ENCODE measurements at regions not wholly inside any gene's neighbourhood (a gene's known extent, or its start where the extent isn't known, plus 50 kb on each side); places are given as distances from the start of the nearest gene placed in this dataset.

DNA sequence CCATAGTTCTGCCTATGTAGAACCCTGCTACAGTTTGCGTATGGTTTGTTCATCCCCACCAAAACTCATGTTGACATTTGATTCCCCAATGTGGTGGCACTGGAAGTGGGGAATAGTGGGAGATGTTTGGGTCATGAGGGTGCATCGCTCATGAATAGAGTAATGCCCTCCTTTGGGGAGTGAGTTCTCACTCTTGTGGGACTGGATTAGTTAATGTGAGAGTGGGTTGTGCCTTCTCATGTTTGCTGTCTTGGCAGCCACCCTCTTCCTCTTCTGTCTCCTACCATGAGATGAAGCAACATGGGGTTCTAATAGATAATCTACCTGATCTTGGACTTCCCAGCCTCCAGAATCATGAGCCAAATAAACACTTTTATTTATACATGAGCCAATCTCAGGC lies 237.2 kb upstream of the APCDD1 start:
- DNase-seq (ENCODE audit: low spot score in 2 of 2): no peak
- no peaks in the 10 kb centered on the region for H3K36me3 ChIP-seq
- H3K4me1 ChIP-seq: no peaks in the 10 kb centered on the region
- no peaks in the 10 kb centered on the region for H3K9me3 ChIP-seq
- H3K4me3 ChIP-seq: no peak overlapping the region
- no peak overlapping the region for H3K27ac ChIP-seq
- TF ChIP-seq POLR2A (IDR thresholded peaks at IDR 0.05): no peak
- no peak for TF ChIP-seq POLR2AphosphoS5 (IDR thresholded peaks at IDR 0.05)
- TF ChIP-seq, protein P1, sequence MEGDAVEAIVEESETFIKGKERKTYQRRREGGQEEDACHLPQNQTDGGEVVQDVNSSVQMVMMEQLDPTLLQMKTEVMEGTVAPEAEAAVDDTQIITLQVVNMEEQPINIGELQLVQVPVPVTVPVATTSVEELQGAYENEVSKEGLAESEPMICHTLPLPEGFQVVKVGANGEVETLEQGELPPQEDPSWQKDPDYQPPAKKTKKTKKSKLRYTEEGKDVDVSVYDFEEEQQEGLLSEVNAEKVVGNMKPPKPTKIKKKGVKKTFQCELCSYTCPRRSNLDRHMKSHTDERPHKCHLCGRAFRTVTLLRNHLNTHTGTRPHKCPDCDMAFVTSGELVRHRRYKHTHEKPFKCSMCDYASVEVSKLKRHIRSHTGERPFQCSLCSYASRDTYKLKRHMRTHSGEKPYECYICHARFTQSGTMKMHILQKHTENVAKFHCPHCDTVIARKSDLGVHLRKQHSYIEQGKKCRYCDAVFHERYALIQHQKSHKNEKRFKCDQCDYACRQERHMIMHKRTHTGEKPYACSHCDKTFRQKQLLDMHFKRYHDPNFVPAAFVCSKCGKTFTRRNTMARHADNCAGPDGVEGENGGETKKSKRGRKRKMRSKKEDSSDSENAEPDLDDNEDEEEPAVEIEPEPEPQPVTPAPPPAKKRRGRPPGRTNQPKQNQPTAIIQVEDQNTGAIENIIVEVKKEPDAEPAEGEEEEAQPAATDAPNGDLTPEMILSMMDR (IDR thresholded peaks at IDR 0.05): no peak
- intact Hi-C loops (cut with DNase I; ENCODE audit: low total_unique reads): no loop called here
- no peaks in the 10 kb centered on the region for H3K27me3 ChIP-seq

DNA sequence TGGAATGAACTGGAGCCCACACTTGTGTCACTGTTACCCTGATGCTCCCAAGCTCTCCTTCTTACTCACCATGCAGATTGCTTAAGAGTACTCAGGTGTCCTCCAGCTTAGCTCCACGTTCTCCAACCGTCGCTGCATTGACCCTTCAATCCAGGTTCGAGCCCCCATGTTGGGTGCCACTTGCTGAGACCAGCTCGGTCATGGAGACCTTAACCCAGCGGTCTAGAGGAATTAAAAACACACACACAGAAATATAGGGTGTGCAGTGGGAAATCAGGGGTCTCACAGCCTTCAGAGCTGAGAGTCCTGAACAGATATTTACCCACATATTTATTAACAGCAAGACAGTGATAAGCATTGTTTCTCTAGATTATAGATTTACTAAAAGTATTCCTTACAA lies 229.1 kb upstream of the APCDD1 start:
- H3K4me3 ChIP-seq: no peak overlapping the region
- DNase-seq (ENCODE audit: low spot score in 2 of 2): no peak
- peaks cover 7 to 8% of the 10 kb centered on the region in 2 donors for H3K9me3 ChIP-seq
- H3K36me3 ChIP-seq: no peaks in the 10 kb centered on the region
- no peak overlapping the region for H3K27ac ChIP-seq
- intact Hi-C loops (cut with DNase I; ENCODE audit: low total_unique reads): no loop called here
- no peaks in the 10 kb centered on the region for H3K4me1 ChIP-seq
- TF ChIP-seq POLR2A (IDR thresholded peaks at IDR 0.05): no peak
- no peak for TF ChIP-seq POLR2AphosphoS5 (IDR thresholded peaks at IDR 0.05)
- TF ChIP-seq, protein P1 (IDR thresholded peaks at IDR 0.05): no peak
- H3K27me3 ChIP-seq: no peaks in the 10 kb centered on the region

DNA sequence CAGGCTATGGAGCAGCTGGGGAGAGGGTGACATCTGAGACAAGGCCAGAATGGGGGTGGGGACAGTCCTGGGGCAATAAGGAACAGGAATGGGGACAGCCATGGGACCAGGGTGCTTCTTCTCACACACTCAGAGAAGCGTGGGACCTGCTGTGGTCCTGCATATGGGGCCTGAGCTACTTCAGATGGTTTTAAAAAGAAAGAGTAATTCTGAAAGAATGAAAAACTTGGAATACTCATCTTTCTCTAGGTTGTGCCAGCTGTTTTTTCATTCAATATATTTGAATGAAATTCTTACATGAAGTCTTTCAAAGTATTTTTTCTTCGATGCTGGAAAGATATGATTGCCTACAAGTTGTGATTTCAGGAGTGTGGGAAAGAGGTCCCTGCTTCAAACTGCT lies 227.5 kb upstream of the APCDD1 start:
- no peaks in the 10 kb centered on the region for H3K4me1 ChIP-seq
- H3K9me3 ChIP-seq: peaks cover 7 to 8% of the 10 kb centered on the region in 2 donors
- TF ChIP-seq POLR2AphosphoS5 (IDR thresholded peaks at IDR 0.05): no peak
- TF ChIP-seq POLR2A (IDR thresholded peaks at IDR 0.05): no peak
- TF ChIP-seq, protein P1 (IDR thresholded peaks at IDR 0.05): no peak
- H3K36me3 ChIP-seq: no peaks in the 10 kb centered on the region
- no peak for DNase-seq (ENCODE audit: low spot score in 2 of 2)
- no peak overlapping the region for H3K27ac ChIP-seq
- intact Hi-C loops (cut with DNase I; ENCODE audit: low total_unique reads): no loop called here
- H3K27me3 ChIP-seq: no peaks in the 10 kb centered on the region
- no peak overlapping the region for H3K4me3 ChIP-seq

DNA sequence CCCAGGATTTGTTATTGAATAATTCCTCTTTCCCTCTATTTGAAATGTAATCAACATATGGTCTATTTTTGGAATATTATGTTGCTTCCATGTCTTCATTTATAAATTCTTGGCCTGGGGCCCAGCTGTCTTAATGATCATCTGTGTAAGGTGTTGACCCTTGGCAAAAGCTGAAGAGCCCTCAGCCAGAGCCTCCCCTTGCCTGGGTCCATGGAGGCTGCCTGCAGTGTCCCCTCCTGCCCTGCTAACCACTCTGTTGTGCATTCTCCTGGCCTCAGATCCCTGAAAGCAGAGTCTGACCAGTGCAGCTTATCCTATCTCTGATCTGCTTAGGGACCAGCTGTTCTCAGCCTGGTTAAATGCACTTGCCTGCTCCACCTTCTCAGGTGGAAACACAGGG lies 226.1 kb upstream of the APCDD1 start:
- H3K9me3 ChIP-seq: peaks cover 7 to 8% of the 10 kb centered on the region in 2 donors
- intact Hi-C loops (cut with DNase I; ENCODE audit: low total_unique reads): no loop called here
- H3K4me1 ChIP-seq: no peaks in the 10 kb centered on the region
- no peaks in the 10 kb centered on the region for H3K27me3 ChIP-seq
- H3K4me3 ChIP-seq: no peak overlapping the region
- DNase-seq (ENCODE audit: low spot score in 2 of 2): no peak
- H3K27ac ChIP-seq: no peak overlapping the region
- H3K36me3 ChIP-seq: no peaks in the 10 kb centered on the region
- TF ChIP-seq, protein P1 (IDR thresholded peaks at IDR 0.05): no peak
- TF ChIP-seq POLR2A (IDR thresholded peaks at IDR 0.05): no peak

DNA sequence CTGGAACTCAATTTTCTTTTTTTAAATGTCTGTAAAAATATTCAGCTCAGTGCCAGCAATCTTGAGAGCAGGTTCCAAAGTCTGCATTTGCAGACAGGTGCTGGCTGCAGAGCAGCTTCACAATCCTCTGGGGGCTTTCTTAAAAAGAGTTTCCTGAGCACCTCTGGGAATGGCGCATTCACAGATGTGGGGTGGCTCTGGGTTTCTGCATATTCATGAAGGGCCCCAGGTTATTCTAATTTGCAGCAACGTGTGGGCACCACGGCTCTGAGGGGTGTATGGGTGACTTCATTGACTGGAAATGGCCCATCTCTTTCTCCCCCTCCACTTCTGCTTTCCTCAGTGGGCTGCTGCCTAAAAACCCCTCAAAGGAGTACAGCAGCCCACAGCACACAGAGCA lies 225.0 kb upstream of the APCDD1 start:
- H3K36me3 ChIP-seq: no peaks in the 10 kb centered on the region
- H3K27me3 ChIP-seq: no peaks in the 10 kb centered on the region
- intact Hi-C loops (cut with DNase I; ENCODE audit: low total_unique reads): no loop called here
- TF ChIP-seq POLR2A (IDR thresholded peaks at IDR 0.05): no peak
- TF ChIP-seq, protein P1 (IDR thresholded peaks at IDR 0.05): no peak
- TF ChIP-seq POLR2AphosphoS5 (IDR thresholded peaks at IDR 0.05): no peak
- H3K4me1 ChIP-seq: no peaks in the 10 kb centered on the region
- DNase-seq (ENCODE audit: low spot score in 2 of 2): no peak
- H3K9me3 ChIP-seq: peaks cover 7 to 8% of the 10 kb centered on the region in 2 donors
- no peak overlapping the region for H3K27ac ChIP-seq
- H3K4me3 ChIP-seq: no peak overlapping the region

All from breast epithelium (tissue), 4 donors.